Sigmoid colon (tissue), 6 donors: ENCODE measurements at regions not wholly inside any gene's neighbourhood (a gene's known extent, or its start where the extent isn't known, plus 50 kb on each side); places are given as distances from the start of the nearest gene placed in this dataset.

Source experiments
- DNase-seq: peaks from one replicate; pipeline ENCODE4 v3.0.0-alpha.2; 2019
- H3K27ac ChIP-seq, 4 donors: fragments of 200-600 bp; sonication (generic); one replicate each; pipeline ENCODE4 v1.5.1; 2016 to 2019; ENCODE audit warnings: mild to moderate bottlenecking in 1 of 4
- H3K27me3 ChIP-seq, 3 donors: fragments of 200-600 bp; sonication (generic); one replicate each; pipeline ENCODE4 v1.5.1; 2019; ENCODE audit warnings: mild to moderate bottlenecking in 1 of 3
- H3K36me3 ChIP-seq, 4 donors: fragments of 200-600 bp; sonication (generic); one replicate each; pipeline ENCODE4 v1.5.1; 2016 to 2019
- H3K4me1 ChIP-seq, 4 donors: fragments of 200-600 bp; sonication (generic); one replicate each; pipeline ENCODE4 v1.5.1; 2017 to 2019
- H3K4me3 ChIP-seq, 4 donors: fragments of 200-600 bp; sonication (generic); one replicate each; pipeline ENCODE4 v1.5.1; 2017 to 2019; ENCODE audit warnings: mild to moderate bottlenecking in 2 of 4, moderate library complexity in 1 of 4
- H3K9me3 ChIP-seq, 4 donors: fragments of 200-600 bp in 3 of 4; sonication (generic) in 3 of 4; one replicate each; pipeline versions ENCODE4 v1.5.1 to v1.6.1; 2013 to 2019
- CTCF ChIP-seq, 4 experiments: fragments of 450-650 bp in 3 of 4; fragments of 200-600 bp in 1 of 4; IDR thresholded peaks; one replicate each; pipeline ENCODE4 v1.5.1; 2016 to 2019; ENCODE audit warnings: antibody characterized with exemption in 4 of 4, mild to moderate bottlenecking in 3 of 4, moderate library complexity in 2 of 4
- EP300 ChIP-seq, 4 donors: sonication (generic); formaldehyde crosslinking; IDR thresholded peaks; one replicate each; pipeline ENCODE4 v1.6.1; 2017; ENCODE audit warnings: antibody characterized with exemption in 4 of 4
- POLR2A ChIP-seq, 2 donors: fragments of 450-650 bp; IDR thresholded peaks; one replicate each; pipeline ENCODE4 v1.6.1; 2016; ENCODE audit warnings: antibody characterized with exemption in 2 of 2, mild to moderate bottlenecking in 2 of 2, moderate library complexity in 2 of 2
- POLR2AphosphoS5 ChIP-seq, 4 donors: sonication (generic); formaldehyde crosslinking; IDR thresholded peaks; one replicate each; pipeline ENCODE4 v1.6.1; 2017; ENCODE audit warnings: antibody characterized with exemption in 4 of 4
- WGBS, 2 donors: extraction: QIAGEN DNeasy Blood & Tissue Kit; methylation state at CpG; one replicate each; pipeline ENCODE4 v1.1.7; 2013; 5-methylcytosine and 5-hydroxymethylcytosine counted together
- intact Hi-C: fragments of 100-400 bp; cut with DNase I; formaldehyde crosslinking; loops from one replicate; pipeline ENCODE4 v1.15.1; 2023
- donor health status: healthy with polysubstance abuse.
- donor health status: healthy.

GRCh38 chr10:28796606-28797512 is 119.5 kb downstream of the BAMBI start:
- intact Hi-C loops: no loop called here
- Histone ChIP-seq H3K9me3 (no peaks in the 10 kb centered on the region), H3K4me3 (no peak overlapping the region), H3K4me1 (no peaks in the 10 kb centered on the region), H3K27ac (no peak overlapping the region), H3K36me3 (no peaks in the 10 kb centered on the region), H3K27me3 (no peaks in the 10 kb centered on the region)
- WGBS, 2 donors: 91 to 93% methylated on average over 23 of the region's 23 CpGs
- TF ChIP-seq CTCF (IDR thresholded peaks at IDR 0.05) (no peak), EP300 (IDR thresholded peaks at IDR 0.05) (no peak), POLR2AphosphoS5 (IDR thresholded peaks at IDR 0.05) (no peak), POLR2A (IDR thresholded peaks at IDR 0.05) (no peak)
- no peak for DNase-seq

- intact Hi-C loops: no loop called here
- DNase-seq: no peak
- Histone ChIP-seq H3K9me3 (no peaks in the 10 kb centered on the region), H3K27me3 (no peaks in the 10 kb centered on the region), H3K4me3 (no peak overlapping the region), H3K36me3 (no peaks in the 10 kb centered on the region), H3K4me1 (no peaks in the 10 kb centered on the region), H3K27ac (no peak overlapping the region)
- TF ChIP-seq CTCF (IDR thresholded peaks at IDR 0.05): no peak
- 67 to 71% methylated on average over 2 of the region's 2 CpGs for WGBS, 2 donors
These were observed 120.6 kb downstream of the BAMBI start for GRCh38 chr10:28797904-28798371.

GRCh38 chr10:28798428-28798955 is 121.2 kb downstream of the BAMBI start:
- TF ChIP-seq POLR2AphosphoS5 (IDR thresholded peaks at IDR 0.05) (no peak), CTCF (IDR thresholded peaks at IDR 0.05) (no peak), POLR2A (IDR thresholded peaks at IDR 0.05) (no peak), EP300 (IDR thresholded peaks at IDR 0.05) (no peak)
- DNase-seq: no peak
- Histone ChIP-seq H3K27ac (no peak overlapping the region), H3K4me1 (no peaks in the 10 kb centered on the region), H3K36me3 (no peaks in the 10 kb centered on the region), H3K9me3 (no peaks in the 10 kb centered on the region), H3K4me3 (no peak overlapping the region), H3K27me3 (no peaks in the 10 kb centered on the region)
- intact Hi-C loops: no loop called here
- WGBS, 2 donors: 91 to 92% methylated on average over 4 of the region's 4 CpGs

GRCh38 chr10:28798964-28799363 is 121.6 kb downstream of the BAMBI start:
- Histone ChIP-seq H3K36me3 (no peaks in the 10 kb centered on the region), H3K4me3 (no peak overlapping the region), H3K27ac (no peak overlapping the region), H3K9me3 (no peaks in the 10 kb centered on the region), H3K27me3 (no peaks in the 10 kb centered on the region), H3K4me1 (no peaks in the 10 kb centered on the region)
- WGBS, 2 donors: 92 to 93% methylated on average over 2 of the region's 2 CpGs
- TF ChIP-seq POLR2AphosphoS5 (IDR thresholded peaks at IDR 0.05) (no peak), POLR2A (IDR thresholded peaks at IDR 0.05) (no peak), CTCF (IDR thresholded peaks at IDR 0.05) (no peak), EP300 (IDR thresholded peaks at IDR 0.05) (no peak)
- no peak for DNase-seq
- intact Hi-C loops: no loop called here
